Neural progenitor cell (in vitro differentiated cells): ENCODE measurements at regions not wholly inside any gene's neighbourhood (a gene's known extent, or its start where the extent isn't known, plus 50 kb on each side); places are given as distances from the start of the nearest gene placed in this dataset.

Source experiments
- EZH2 ChIP-seq: fragments of 200-600 bp; sonication (generic); IDR thresholded peaks from 2 replicates; pipeline ENCODE4 v1.6.1; 2017; ENCODE audit warnings: antibody characterized with exemption, mild to moderate bottlenecking, moderate library complexity
- TF ChIP-seq, protein P1 (sequence below): fragments of 200-600 bp; sonication (generic); IDR thresholded peaks from 2 replicates; pipeline ENCODE4 v1.5.1; 2017; ENCODE audit warnings: antibody characterized with exemption, mild to moderate bottlenecking

DNA sequence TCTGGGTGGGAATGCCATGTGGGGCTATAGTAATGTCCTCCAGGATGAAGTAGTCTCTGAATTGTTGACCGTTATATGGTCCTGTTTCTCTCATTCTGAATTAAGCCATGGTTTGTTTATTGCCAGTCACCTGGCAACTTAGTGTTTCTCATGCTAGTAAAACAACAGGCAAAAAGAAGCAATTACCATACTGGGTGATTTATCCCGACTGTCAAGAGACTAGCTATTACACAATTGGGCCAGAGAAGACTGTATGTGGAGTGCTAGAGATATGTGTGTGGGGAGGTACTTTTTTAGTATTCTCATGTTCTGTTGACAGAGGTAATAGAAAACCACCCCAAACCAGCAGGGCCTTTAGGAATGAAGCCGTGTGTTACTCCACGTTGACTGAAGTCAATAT, 258.2 kb downstream of the TDRD3 start:
- no peak for TF ChIP-seq EZH2
- TF ChIP-seq, protein P1, sequence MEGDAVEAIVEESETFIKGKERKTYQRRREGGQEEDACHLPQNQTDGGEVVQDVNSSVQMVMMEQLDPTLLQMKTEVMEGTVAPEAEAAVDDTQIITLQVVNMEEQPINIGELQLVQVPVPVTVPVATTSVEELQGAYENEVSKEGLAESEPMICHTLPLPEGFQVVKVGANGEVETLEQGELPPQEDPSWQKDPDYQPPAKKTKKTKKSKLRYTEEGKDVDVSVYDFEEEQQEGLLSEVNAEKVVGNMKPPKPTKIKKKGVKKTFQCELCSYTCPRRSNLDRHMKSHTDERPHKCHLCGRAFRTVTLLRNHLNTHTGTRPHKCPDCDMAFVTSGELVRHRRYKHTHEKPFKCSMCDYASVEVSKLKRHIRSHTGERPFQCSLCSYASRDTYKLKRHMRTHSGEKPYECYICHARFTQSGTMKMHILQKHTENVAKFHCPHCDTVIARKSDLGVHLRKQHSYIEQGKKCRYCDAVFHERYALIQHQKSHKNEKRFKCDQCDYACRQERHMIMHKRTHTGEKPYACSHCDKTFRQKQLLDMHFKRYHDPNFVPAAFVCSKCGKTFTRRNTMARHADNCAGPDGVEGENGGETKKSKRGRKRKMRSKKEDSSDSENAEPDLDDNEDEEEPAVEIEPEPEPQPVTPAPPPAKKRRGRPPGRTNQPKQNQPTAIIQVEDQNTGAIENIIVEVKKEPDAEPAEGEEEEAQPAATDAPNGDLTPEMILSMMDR = no peak
